ENCODE measurements at regions not wholly inside any gene's neighbourhood (a gene's known extent, or its start where the extent isn't known, plus 50 kb on each side); places are given as distances from the start of the nearest gene placed in this dataset.

DNA sequence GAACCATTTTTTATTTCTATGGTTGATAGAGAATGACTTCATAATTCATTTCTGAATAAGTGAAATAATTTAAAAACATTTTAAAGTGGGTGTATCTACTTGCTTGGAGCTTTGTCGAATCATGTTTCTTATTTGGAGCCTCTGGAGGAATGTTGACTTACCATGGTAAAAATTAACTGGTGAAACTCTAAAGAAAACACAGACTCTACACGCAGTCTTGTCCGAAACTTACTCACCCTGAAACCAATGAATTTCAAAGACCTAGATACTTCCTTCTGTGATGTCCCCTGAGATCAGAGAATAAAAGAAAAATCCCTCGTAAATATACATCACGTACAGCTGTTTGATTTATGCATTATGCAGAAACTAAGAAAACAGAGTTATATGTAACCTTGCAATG, 665.2 kb upstream of the NRXN1 start:
- DNase-seq (ENCODE audit: low spot score) = no peak
- Mint-ChIP-seq H3K27me3 (ENCODE audit: insufficient read depth, low read depth, poor library complexity) (no peaks in the 10 kb centered on the region), H3K36me3 (ENCODE audit: low read depth) (no peaks in the 10 kb centered on the region), H3K4me3 (no peak overlapping the region), H3K9me3 (no peaks in the 10 kb centered on the region), H3K4me1 (no peaks in the 10 kb centered on the region), H3K27ac (no peak overlapping the region)
- H3K9me2 ChIP-seq (ENCODE audit: insufficient read depth) = no peaks in the 10 kb centered on the region
- ATAC-seq = no peak
- no peaks in the 10 kb centered on the region for H4K20me1 ChIP-seq (replicated peaks; ENCODE audit: insufficient read depth)
- H3K4me1 ChIP-seq (ENCODE audit: insufficient read depth) = no peaks in the 10 kb centered on the region
- H3K4me3 ChIP-seq = no peak overlapping the region
- H3K36me3 ChIP-seq (ENCODE audit: insufficient read depth) = no peaks in the 10 kb centered on the region
- no peak overlapping the region for H3K4me2 ChIP-seq
- H2AFZ ChIP-seq = no peak overlapping the region
- no peak overlapping the region for H3K27ac ChIP-seq (ENCODE audit: low read depth)
- TF ChIP-seq POLR2AphosphoS5 (IDR thresholded peaks at IDR 0.05; ENCODE audit: low read depth) (no peak), EZH2phosphoT487 (IDR thresholded peaks at IDR 0.05; ENCODE audit: unreplicated experiment) (no peak), STAT1 (IDR thresholded peaks at IDR 0.05; ENCODE audit: unreplicated experiment) (no peak), CREB1 (CRISPR knock-in tag; IDR thresholded peaks at IDR 0.05; ENCODE audit: low read depth) (no peak), ZNF114 (CRISPR knock-in tag; IDR thresholded peaks at IDR 0.05) (no peak), JUNB (IDR thresholded peaks at IDR 0.05; ENCODE audit: unreplicated experiment) (no peak), EZH2 (IDR thresholded peaks at IDR 0.05; ENCODE audit: low read depth, unreplicated experiment) (no peak)
- TF ChIP-seq, protein P1, sequence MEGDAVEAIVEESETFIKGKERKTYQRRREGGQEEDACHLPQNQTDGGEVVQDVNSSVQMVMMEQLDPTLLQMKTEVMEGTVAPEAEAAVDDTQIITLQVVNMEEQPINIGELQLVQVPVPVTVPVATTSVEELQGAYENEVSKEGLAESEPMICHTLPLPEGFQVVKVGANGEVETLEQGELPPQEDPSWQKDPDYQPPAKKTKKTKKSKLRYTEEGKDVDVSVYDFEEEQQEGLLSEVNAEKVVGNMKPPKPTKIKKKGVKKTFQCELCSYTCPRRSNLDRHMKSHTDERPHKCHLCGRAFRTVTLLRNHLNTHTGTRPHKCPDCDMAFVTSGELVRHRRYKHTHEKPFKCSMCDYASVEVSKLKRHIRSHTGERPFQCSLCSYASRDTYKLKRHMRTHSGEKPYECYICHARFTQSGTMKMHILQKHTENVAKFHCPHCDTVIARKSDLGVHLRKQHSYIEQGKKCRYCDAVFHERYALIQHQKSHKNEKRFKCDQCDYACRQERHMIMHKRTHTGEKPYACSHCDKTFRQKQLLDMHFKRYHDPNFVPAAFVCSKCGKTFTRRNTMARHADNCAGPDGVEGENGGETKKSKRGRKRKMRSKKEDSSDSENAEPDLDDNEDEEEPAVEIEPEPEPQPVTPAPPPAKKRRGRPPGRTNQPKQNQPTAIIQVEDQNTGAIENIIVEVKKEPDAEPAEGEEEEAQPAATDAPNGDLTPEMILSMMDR (conservative IDR thresholded peaks at IDR 0.05; ENCODE audit: low read depth in 2 of 2) = no peak
- TF ChIP-seq, protein P2, sequence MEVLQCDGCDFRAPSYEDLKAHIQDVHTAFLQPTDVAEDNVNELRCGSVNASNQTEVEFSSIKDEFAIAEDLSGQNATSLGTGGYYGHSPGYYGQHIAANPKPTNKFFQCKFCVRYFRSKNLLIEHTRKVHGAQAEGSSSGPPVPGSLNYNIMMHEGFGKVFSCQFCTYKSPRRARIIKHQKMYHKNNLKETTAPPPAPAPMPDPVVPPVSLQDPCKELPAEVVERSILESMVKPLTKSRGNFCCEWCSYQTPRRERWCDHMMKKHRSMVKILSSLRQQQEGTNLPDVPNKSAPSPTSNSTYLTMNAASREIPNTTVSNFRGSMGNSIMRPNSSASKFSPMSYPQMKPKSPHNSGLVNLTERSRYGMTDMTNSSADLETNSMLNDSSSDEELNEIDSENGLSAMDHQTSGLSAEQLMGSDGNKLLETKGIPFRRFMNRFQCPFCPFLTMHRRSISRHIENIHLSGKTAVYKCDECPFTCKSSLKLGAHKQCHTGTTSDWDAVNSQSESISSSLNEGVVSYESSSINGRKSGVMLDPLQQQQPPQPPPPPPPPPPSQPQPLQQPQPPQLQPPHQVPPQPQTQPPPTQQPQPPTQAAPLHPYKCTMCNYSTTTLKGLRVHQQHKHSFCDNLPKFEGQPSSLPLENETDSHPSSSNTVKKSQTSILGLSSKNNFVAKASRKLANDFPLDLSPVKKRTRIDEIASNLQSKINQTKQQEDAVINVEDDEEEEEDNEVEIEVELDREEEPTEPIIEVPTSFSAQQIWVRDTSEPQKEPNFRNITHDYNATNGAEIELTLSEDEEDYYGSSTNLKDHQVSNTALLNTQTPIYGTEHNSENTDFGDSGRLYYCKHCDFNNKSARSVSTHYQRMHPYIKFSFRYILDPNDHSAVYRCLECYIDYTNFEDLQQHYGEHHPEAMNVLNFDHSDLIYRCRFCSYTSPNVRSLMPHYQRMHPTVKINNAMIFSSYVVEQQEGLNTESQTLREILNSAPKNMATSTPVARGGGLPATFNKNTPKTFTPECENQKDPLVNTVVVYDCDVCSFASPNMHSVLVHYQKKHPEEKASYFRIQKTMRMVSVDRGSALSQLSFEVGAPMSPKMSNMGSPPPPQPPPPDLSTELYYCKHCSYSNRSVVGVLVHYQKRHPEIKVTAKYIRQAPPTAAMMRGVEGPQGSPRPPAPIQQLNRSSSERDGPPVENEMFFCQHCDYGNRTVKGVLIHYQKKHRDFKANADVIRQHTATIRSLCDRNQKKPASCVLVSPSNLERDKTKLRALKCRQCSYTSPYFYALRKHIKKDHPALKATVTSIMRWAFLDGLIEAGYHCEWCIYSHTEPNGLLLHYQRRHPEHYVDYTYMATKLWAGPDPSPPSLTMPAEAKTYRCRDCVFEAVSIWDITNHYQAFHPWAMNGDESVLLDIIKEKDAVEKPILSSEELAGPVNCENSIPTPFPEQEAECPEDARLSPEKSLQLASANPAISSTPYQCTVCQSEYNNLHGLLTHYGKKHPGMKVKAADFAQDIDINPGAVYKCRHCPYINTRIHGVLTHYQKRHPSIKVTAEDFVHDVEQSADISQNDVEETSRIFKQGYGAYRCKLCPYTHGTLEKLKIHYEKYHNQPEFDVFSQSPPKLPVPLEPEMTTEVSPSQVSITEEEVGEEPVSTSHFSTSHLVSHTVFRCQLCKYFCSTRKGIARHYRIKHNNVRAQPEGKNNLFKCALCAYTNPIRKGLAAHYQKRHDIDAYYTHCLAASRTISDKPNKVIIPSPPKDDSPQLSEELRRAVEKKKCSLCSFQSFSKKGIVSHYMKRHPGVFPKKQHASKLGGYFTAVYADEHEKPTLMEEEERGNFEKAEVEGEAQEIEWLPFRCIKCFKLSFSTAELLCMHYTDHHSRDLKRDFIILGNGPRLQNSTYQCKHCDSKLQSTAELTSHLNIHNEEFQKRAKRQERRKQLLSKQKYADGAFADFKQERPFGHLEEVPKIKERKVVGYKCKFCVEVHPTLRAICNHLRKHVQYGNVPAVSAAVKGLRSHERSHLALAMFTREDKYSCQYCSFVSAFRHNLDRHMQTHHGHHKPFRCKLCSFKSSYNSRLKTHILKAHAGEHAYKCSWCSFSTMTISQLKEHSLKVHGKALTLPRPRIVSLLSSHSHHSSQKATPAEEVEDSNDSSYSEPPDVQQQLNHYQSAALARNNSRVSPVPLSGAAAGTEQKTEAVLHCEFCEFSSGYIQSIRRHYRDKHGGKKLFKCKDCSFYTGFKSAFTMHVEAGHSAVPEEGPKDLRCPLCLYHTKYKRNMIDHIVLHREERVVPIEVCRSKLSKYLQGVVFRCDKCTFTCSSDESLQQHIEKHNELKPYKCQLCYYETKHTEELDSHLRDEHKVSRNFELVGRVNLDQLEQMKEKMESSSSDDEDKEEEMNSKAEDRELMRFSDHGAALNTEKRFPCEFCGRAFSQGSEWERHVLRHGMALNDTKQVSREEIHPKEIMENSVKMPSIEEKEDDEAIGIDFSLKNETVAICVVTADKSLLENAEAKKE (CRISPR knock-in tag; IDR thresholded peaks at IDR 0.05) = no peak
- TF ChIP-seq, protein P3, sequence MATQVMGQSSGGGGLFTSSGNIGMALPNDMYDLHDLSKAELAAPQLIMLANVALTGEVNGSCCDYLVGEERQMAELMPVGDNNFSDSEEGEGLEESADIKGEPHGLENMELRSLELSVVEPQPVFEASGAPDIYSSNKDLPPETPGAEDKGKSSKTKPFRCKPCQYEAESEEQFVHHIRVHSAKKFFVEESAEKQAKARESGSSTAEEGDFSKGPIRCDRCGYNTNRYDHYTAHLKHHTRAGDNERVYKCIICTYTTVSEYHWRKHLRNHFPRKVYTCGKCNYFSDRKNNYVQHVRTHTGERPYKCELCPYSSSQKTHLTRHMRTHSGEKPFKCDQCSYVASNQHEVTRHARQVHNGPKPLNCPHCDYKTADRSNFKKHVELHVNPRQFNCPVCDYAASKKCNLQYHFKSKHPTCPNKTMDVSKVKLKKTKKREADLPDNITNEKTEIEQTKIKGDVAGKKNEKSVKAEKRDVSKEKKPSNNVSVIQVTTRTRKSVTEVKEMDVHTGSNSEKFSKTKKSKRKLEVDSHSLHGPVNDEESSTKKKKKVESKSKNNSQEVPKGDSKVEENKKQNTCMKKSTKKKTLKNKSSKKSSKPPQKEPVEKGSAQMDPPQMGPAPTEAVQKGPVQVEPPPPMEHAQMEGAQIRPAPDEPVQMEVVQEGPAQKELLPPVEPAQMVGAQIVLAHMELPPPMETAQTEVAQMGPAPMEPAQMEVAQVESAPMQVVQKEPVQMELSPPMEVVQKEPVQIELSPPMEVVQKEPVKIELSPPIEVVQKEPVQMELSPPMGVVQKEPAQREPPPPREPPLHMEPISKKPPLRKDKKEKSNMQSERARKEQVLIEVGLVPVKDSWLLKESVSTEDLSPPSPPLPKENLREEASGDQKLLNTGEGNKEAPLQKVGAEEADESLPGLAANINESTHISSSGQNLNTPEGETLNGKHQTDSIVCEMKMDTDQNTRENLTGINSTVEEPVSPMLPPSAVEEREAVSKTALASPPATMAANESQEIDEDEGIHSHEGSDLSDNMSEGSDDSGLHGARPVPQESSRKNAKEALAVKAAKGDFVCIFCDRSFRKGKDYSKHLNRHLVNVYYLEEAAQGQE (IDR thresholded peaks at IDR 0.05; ENCODE audit: unreplicated experiment) = no peak
- H3F3A ChIP-seq (replicated peaks; ENCODE audit: low read depth) = no peaks in the 10 kb centered on the region
- H3K27me3 ChIP-seq (ENCODE audit: insufficient read depth) = no peaks in the 10 kb centered on the region
- H3K79me2 ChIP-seq (replicated peaks; ENCODE audit: insufficient read depth) = no peaks in the 10 kb centered on the region

All from GM23338 (cell line).